Testis (tissue), 2 donors: ENCODE measurements at regions not wholly inside any gene's neighbourhood (a gene's known extent, or its start where the extent isn't known, plus 50 kb on each side); places are given as distances from the start of the nearest gene placed in this dataset.

Experiments used
- DNase-seq: peaks from one replicate; pipeline ENCODE4 v3.0.0-alpha.2; 2019
- H3K27ac ChIP-seq, 2 donors: fragments of 200-600 bp; sonication (generic); one replicate each; pipeline ENCODE4 v1.5.1; 2019
- H3K27me3 ChIP-seq: fragments of 200-600 bp; sonication (generic); one replicate; pipeline ENCODE4 v1.5.1; 2019
- H3K36me3 ChIP-seq: fragments of 200-600 bp; sonication (generic); one replicate; pipeline ENCODE4 v1.5.1; 2017; ENCODE audit warnings: low read depth; ENCODE audit errors: missing control alignments
- H3K4me1 ChIP-seq: fragments of 200-600 bp; sonication (generic); one replicate; pipeline ENCODE4 v1.5.1; 2019
- H3K4me3 ChIP-seq, 2 donors: fragments of 200-600 bp; sonication (generic); one replicate each; pipeline ENCODE4 v1.5.1; 2017 to 2019
- H3K9me3 ChIP-seq: fragments of 200-600 bp; sonication (generic); one replicate; pipeline ENCODE4 v1.5.1; 2017
- POLR2A ChIP-seq: fragments of 450-650 bp; IDR thresholded peaks from one replicate; pipeline ENCODE4 v1.6.1; 2017; ENCODE audit warnings: antibody characterized with exemption, mild to moderate bottlenecking, moderate library complexity
- WGBS, 2 donors: methylation state at CpG; one replicate each; pipeline ENCODE4 v1.1.5; 2018; 5-methylcytosine and 5-hydroxymethylcytosine counted together
- intact Hi-C: fragments of 100-400 bp; cut with DNase I; formaldehyde crosslinking; loops from one replicate; pipeline ENCODE4 v1.15.1; 2023; ENCODE audit warnings: low total_unique reads
- TF ChIP-seq, protein P1 (sequence below), 3 experiments: fragments of 450-650 bp in 2 of 3; fragments of 200-600 bp in 1 of 3; sonication (generic) in 1 of 3; IDR thresholded peaks; one replicate each; pipeline ENCODE4 v1.5.1; 2016 to 2019; ENCODE audit warnings: antibody characterized with exemption in 3 of 3, mild to moderate bottlenecking in 2 of 3, moderate library complexity in 1 of 3

DNA sequence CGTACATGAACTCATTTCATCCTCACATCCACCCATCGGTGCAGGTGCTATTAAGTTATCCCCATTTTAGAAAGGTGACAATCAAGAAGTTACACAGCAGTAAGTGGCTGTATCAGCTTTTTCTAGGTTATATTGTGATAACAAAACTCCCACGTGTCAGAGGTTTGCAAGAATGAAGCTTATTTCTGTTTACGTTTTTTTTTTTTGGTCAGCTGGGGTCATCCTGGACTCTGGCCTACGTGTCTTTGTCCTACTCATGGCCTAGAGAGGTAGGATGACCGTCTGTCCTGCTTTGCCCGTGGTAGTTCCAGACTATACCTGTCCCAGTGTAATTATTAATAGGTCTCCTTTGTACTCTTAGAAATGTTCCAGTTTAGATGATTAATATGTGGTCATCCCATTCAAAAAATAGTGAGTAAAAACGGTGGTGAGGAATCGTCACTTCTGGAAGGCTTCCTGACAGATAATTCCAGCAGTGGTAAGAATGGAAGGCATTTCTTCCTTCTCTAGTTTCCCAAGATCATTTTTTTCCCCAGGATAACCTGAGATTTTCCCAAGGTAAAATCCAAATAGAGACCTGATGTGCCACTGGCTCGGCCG, 64.2 kb upstream of the KIF26B start:
- no peak for DNase-seq
- no peaks in the 10 kb centered on the region for H3K36me3 ChIP-seq
- no peaks in the 10 kb centered on the region for H3K27me3 ChIP-seq
- H3K4me3 ChIP-seq: no peak overlapping the region
- no peak for TF ChIP-seq POLR2A
- TF ChIP-seq, protein P1, sequence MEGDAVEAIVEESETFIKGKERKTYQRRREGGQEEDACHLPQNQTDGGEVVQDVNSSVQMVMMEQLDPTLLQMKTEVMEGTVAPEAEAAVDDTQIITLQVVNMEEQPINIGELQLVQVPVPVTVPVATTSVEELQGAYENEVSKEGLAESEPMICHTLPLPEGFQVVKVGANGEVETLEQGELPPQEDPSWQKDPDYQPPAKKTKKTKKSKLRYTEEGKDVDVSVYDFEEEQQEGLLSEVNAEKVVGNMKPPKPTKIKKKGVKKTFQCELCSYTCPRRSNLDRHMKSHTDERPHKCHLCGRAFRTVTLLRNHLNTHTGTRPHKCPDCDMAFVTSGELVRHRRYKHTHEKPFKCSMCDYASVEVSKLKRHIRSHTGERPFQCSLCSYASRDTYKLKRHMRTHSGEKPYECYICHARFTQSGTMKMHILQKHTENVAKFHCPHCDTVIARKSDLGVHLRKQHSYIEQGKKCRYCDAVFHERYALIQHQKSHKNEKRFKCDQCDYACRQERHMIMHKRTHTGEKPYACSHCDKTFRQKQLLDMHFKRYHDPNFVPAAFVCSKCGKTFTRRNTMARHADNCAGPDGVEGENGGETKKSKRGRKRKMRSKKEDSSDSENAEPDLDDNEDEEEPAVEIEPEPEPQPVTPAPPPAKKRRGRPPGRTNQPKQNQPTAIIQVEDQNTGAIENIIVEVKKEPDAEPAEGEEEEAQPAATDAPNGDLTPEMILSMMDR (IDR thresholded peaks at IDR 0.05): no peak
- 86 to 92% methylated on average over 11 of the region's 11 CpGs for WGBS, 2 donors
- intact Hi-C loops: no loop called here
- no peak overlapping the region for H3K27ac ChIP-seq
- H3K9me3 ChIP-seq: no peaks in the 10 kb centered on the region
- H3K4me1 ChIP-seq: no peaks in the 10 kb centered on the region

- H3K27ac ChIP-seq: no peak overlapping the region
- WGBS, 2 donors: 93 to 95% methylated on average over 4 of the region's 4 CpGs
- H3K27me3 ChIP-seq: no peaks in the 10 kb centered on the region
- H3K9me3 ChIP-seq: no peaks in the 10 kb centered on the region
- H3K4me3 ChIP-seq: no peak overlapping the region
- H3K36me3 ChIP-seq: no peaks in the 10 kb centered on the region
- intact Hi-C loops: no loop called here
- no peak for TF ChIP-seq POLR2A
- no peaks in the 10 kb centered on the region for H3K4me1 ChIP-seq
- no peak for DNase-seq
Measured at GRCh38 chr1:245087723-245088122, 67.1 kb upstream of the KIF26B start.

DNA sequence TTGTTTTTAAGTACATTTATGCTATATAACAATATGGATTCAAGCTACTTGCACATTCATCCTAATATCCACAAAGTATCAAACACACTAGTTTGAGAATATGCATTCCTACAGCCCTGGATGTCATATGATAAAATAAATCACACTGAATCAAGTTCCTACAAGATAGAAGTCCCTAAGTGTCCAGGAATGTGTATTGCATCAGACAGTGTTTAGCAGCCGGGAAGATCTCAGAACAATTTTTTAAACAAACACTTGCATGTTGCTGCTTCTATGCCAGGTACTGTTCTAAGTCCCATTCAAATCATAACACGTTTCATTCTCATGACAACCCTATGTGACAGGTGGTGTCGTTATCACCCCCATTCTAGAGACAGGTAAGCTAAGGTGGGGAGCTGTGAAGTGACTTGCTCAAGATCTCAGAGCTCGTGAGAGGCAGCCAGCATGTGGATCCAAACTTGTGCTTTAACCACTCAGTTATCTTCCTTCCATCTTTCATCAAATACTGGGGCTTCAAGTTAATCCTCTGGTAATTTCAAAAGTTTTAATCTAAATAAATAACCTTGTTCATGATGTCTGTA, 68.3 kb upstream of the KIF26B start:
- WGBS, 2 donors: 89 to 99% methylated on average over 4 of the region's 4 CpGs
- Histone ChIP-seq H3K36me3 (no peaks in the 10 kb centered on the region), H3K4me3 (no peak overlapping the region), H3K4me1 (no peaks in the 10 kb centered on the region), H3K27ac (no peak overlapping the region), H3K27me3 (no peaks in the 10 kb centered on the region), H3K9me3 (no peaks in the 10 kb centered on the region)
- TF ChIP-seq, protein P1 (IDR thresholded peaks at IDR 0.05): no peak
- TF ChIP-seq POLR2A: no peak
- intact Hi-C loops: no loop called here
- no peak for DNase-seq

DNA sequence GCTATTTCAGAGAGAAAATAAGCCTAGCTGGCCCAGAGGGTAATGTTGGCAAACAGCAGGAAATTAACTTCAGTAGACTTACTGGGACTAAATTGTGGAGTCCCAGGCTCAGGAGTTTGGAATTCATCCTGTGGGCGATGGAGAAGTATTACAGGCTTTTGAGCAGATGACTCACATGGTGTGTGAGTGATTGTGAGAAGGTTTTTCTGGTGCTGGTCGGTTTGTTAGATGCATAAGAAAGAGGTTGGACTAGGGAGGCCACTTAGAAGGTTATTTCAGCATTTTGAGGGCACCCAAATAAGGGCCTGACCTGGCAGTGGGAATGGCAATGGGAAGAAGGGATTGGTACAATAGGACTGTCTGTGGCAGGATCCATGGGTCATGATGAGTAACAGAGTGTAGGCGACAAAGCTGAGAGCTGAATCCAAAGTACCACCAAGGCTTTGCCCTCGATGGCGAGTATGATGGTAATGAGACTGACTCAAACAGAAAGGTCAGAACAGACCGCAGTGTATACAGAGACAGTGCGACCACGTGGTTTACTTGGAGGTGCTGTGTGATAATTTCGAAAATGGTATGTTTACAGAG, 69.2 kb upstream of the KIF26B start:
- TF ChIP-seq, protein P1 (IDR thresholded peaks at IDR 0.05): no peak
- no peak for TF ChIP-seq POLR2A
- Histone ChIP-seq H3K9me3 (no peaks in the 10 kb centered on the region), H3K36me3 (no peaks in the 10 kb centered on the region), H3K4me3 (no peak overlapping the region), H3K27me3 (no peaks in the 10 kb centered on the region), H3K4me1 (no peaks in the 10 kb centered on the region), H3K27ac (no peak overlapping the region)
- intact Hi-C loops: no loop called here
- WGBS, 2 donors: 95 to 96% methylated on average over 9 of the region's 9 CpGs
- no peak for DNase-seq

DNA sequence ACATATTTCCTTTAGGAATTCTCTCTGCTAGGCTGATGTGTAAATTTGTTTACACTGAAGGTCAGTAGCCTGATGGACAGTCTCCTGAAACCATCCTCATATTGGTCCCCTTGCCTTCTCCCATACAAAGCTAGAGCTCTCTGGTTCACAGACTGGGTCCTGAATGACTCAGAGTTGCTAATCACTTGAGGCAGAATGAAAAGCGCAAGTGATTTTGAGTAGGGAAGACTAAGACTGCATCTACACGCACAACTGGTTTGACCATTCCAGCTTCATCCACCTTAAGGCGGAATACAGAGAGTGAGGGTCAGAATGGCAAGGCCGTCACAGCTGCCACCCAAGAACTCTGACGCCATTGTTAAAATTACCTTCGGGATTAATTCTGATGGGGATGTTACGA, 70.2 kb upstream of the KIF26B start:
- 96 to 98% methylated on average over 7 of the region's 7 CpGs for WGBS, 2 donors
- DNase-seq: no peak
- no peaks in the 10 kb centered on the region for H3K4me1 ChIP-seq
- intact Hi-C loops: no loop called here
- no peaks in the 10 kb centered on the region for H3K9me3 ChIP-seq
- no peaks in the 10 kb centered on the region for H3K36me3 ChIP-seq
- no peak overlapping the region for H3K27ac ChIP-seq
- no peaks in the 10 kb centered on the region for H3K27me3 ChIP-seq
- no peak overlapping the region for H3K4me3 ChIP-seq
- TF ChIP-seq, protein P1 (IDR thresholded peaks at IDR 0.05): no peak
- TF ChIP-seq POLR2A: no peak
